ENCODE measurements at regions not wholly inside any gene's neighbourhood (a gene's known extent, or its start where the extent isn't known, plus 50 kb on each side); places are given as distances from the start of the nearest gene placed in this dataset.

DNA sequence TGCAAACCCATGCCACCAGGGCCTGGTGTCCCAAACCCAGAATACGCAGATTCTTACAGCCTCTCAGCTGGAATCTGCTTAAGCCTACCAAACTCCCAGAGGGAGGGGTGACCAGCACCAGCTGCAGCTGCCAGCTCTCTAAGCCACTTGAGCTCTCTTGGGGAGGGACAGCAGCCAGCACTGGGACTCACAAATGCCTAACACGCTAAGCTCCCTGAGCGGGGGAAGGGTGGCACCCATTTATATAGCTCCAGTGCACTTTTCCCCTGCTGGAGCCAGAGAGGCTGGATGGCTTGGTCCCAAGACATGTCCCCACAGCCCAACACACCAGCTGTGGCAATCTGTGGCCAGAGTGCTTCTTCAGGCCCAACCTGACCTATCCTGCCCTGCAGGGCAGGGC lies 326.8 kb upstream of the NRG3 start:
- H3K4me3 ChIP-seq (replicated peaks; ENCODE audit: low read depth, low read length): no peak overlapping the region
- DNase-seq (ENCODE audit: low read depth): no peak
- TF ChIP-seq, protein P1, sequence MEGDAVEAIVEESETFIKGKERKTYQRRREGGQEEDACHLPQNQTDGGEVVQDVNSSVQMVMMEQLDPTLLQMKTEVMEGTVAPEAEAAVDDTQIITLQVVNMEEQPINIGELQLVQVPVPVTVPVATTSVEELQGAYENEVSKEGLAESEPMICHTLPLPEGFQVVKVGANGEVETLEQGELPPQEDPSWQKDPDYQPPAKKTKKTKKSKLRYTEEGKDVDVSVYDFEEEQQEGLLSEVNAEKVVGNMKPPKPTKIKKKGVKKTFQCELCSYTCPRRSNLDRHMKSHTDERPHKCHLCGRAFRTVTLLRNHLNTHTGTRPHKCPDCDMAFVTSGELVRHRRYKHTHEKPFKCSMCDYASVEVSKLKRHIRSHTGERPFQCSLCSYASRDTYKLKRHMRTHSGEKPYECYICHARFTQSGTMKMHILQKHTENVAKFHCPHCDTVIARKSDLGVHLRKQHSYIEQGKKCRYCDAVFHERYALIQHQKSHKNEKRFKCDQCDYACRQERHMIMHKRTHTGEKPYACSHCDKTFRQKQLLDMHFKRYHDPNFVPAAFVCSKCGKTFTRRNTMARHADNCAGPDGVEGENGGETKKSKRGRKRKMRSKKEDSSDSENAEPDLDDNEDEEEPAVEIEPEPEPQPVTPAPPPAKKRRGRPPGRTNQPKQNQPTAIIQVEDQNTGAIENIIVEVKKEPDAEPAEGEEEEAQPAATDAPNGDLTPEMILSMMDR (IDR thresholded peaks at IDR 0.05; ENCODE audit: low read length, missing control alignments): no peak

GRCh38 chr10:81564143-81564542 lies 310.9 kb upstream of the NRG3 start:
- TF ChIP-seq, protein P1 (IDR thresholded peaks at IDR 0.05; ENCODE audit: low read length, missing control alignments): no peak
- no peak overlapping the region for H3K4me3 ChIP-seq (replicated peaks; ENCODE audit: low read depth, low read length)
- no peak for DNase-seq (ENCODE audit: low read depth)

- H3K4me3 ChIP-seq (replicated peaks; ENCODE audit: low read depth, low read length): no peak overlapping the region
- no peak for DNase-seq (ENCODE audit: low read depth)
- TF ChIP-seq, protein P1 (IDR thresholded peaks at IDR 0.05; ENCODE audit: low read length, missing control alignments): no peak
Measured at GRCh38 chr10:81569488-81569887, 305.5 kb upstream of the NRG3 start.

DNA sequence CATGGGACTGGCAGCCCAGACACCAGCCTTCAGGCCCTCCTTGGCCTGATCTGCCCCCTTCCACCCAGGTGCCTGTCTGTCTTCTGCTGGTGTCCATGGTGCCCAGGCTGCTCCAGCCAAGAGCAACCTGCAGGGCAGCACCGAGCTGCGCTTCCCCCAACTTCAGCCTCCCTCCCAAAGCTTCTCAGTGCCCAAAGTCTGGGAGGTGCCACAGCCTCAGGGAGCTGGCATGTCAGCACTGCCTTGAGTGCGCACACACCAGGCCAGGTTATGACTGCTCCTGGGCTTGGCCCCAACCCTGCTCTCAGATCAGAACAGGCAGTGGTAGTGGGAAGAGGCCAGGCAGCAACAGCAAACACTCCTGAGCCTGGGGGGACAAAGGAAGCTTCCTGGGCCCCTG lies 304.6 kb upstream of the NRG3 start:
- TF ChIP-seq, protein P1 (IDR thresholded peaks at IDR 0.05; ENCODE audit: low read length, missing control alignments): no peak
- no peak for DNase-seq (ENCODE audit: low read depth)
- H3K4me3 ChIP-seq (replicated peaks; ENCODE audit: low read depth, low read length): no peak overlapping the region

DNA sequence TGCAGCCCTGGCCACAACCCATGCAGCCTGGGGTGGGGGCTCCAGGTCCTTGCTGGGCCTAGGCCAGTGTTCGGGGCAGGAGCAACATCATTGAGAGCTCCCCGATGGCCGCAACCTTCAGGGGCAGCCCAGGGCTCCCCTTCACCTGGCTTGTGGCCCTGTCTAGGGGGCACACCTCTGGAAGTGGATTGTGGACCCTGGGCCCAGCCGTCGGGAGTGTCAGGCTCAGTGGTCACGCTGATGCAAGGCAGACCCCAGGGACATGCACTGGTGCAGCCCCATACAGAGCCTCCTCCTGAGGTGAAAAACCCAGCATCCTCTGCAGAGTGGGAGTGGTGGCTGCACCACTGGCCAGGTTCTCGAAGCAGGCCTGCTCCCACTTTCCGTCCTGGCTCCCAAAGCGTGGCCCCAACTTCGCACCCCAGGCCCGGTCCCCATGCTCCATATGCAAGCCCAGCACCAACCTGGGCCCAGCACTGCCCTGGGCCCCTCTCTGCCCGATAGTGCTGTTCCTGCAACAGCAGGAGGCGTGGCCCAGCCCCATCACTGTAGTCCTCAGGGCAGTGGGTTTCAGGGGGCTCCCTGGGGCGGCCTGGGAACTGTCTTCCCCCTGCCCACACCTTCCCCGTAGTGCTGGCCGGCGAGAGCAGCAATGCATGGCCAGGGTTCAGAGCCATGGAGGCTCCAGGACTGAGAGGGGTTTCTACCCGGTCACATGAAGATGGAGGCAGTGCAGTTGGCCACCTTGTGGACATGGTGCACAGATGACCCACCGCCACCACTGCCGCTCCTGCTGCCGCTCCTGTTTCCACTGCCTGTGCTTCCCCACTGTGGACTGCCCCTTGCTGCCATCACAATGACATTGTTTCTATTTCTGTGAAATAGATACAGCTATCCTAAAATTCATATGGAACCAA lies 303.9 kb upstream of the NRG3 start:
- no peak overlapping the region for H3K4me3 ChIP-seq (replicated peaks; ENCODE audit: low read depth, low read length)
- no peak for DNase-seq (ENCODE audit: low read depth)
- TF ChIP-seq, protein P1 (IDR thresholded peaks at IDR 0.05; ENCODE audit: low read length, missing control alignments): no peak

GRCh38 chr10:81575036-81575435 lies 300.0 kb upstream of the NRG3 start:
- DNase-seq (ENCODE audit: low read depth): no peak
- TF ChIP-seq, protein P1 (IDR thresholded peaks at IDR 0.05; ENCODE audit: low read length, missing control alignments): no peak
- no peak overlapping the region for H3K4me3 ChIP-seq (replicated peaks; ENCODE audit: low read depth, low read length)

GRCh38 chr10:81576336-81576735 lies 298.7 kb upstream of the NRG3 start:
- no peak for DNase-seq (ENCODE audit: low read depth)
- no peak overlapping the region for H3K4me3 ChIP-seq (replicated peaks; ENCODE audit: low read depth, low read length)
- TF ChIP-seq, protein P1 (IDR thresholded peaks at IDR 0.05; ENCODE audit: low read length, missing control alignments): no peak
